IPS DF 6.9 (cell line): ENCODE measurements at regions not wholly inside any gene's neighbourhood (a gene's known extent, or its start where the extent isn't known, plus 50 kb on each side); places are given as distances from the start of the nearest gene placed in this dataset.

Experiments
- DNase-seq: peaks from one replicate; pipeline ENCODE4 v3.0.0-alpha.2; 2013; ENCODE audit warnings: low read depth, low spot score
- H3K27ac ChIP-seq: one replicate; pipeline ENCODE4 v1.5.1; 2013; ENCODE audit warnings: low read length, control low read depth
- H3K27me3 ChIP-seq: 2 replicates; pipeline ENCODE4 v1.6.1; 2013; ENCODE audit warnings: mild to moderate bottlenecking, low read length; ENCODE audit not compliant: control insufficient read depth, insufficient read depth
- H3K36me3 ChIP-seq: 2 replicates; pipeline ENCODE4 v1.6.1; 2013; ENCODE audit warnings: low read length; ENCODE audit not compliant: control insufficient read depth, insufficient read depth
- H3K4me1 ChIP-seq: 2 replicates; pipeline ENCODE4 v1.6.1; 2013; ENCODE audit warnings: low read length; ENCODE audit not compliant: control insufficient read depth, insufficient read depth
- H3K4me3 ChIP-seq: 2 replicates; pipeline ENCODE4 v1.5.1; 2013; ENCODE audit warnings: mild to moderate bottlenecking, low read length
- H3K9me3 ChIP-seq: 2 replicates; pipeline ENCODE4 v1.6.1; 2013; ENCODE audit warnings: low read length, inconsistent platforms; ENCODE audit not compliant: control insufficient read depth, insufficient read depth
- WGBS: extraction: QIAGEN DNeasy Blood & Tissue Kit; methylation state at CpG from one replicate; pipeline ENCODE4 v1.1.7; 2013; ENCODE audit warnings: mixed read lengths, missing lambda C conversion rate; ENCODE audit not compliant: insufficient read length, insufficient coverage; 5-methylcytosine and 5-hydroxymethylcytosine counted together

DNA sequence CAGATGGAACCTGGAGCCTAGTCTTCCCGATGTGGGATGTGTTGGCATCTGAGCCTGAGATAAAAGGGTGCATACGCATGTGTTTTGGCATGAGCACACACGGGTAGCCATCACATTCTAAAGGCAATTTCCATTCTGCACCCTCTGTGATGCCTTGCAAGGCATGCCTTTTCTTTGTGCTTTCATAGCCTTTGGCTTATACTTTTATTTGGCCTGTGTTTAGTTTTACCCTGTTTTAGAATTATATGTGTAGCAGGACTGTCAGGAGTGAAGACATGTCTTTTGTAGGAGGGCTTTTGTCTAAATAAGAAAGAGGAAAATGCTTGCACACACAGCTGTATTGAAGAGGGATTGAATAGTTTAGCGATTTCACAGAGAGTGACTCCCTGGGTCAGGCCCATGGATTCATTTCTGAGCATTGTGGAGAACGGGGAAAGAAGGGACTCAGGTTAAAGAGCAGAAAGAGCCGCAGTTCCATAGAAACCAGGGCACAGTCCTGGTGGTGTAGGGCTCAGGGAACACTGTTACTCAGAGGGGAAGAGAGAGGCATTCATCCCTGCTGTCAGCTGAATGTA lies 530.2 kb downstream of the DHX35 start:
- H3K36me3 ChIP-seq = no peaks in the 10 kb centered on the region
- no CpG with 5 or more reads among the region's 6 CpGs for WGBS
- no peaks in the 10 kb centered on the region for H3K4me1 ChIP-seq
- no peak overlapping the region for H3K4me3 ChIP-seq
- H3K27ac ChIP-seq = no peak overlapping the region
- no peaks in the 10 kb centered on the region for H3K9me3 ChIP-seq
- no peaks in the 10 kb centered on the region; the same call in 1 of the 2 replicates for H3K27me3 ChIP-seq
- no peak for DNase-seq

GRCh38 chr20:39491711-39492110 lies 529.6 kb downstream of the DHX35 start:
- H3K4me3 ChIP-seq = no peak overlapping the region
- H3K27me3 ChIP-seq = no peaks in the 10 kb centered on the region; the same call in 1 of the 2 replicates
- no peaks in the 10 kb centered on the region for H3K36me3 ChIP-seq
- H3K4me1 ChIP-seq = no peaks in the 10 kb centered on the region
- DNase-seq = no peak
- no CpG with 5 or more reads among the region's 1 CpG for WGBS
- no peak overlapping the region for H3K27ac ChIP-seq
- no peaks in the 10 kb centered on the region for H3K9me3 ChIP-seq

- no CpG with 5 or more reads among the region's 2 CpGs for WGBS
- no peaks in the 10 kb centered on the region for H3K4me1 ChIP-seq
- H3K27me3 ChIP-seq = no peaks in the 10 kb centered on the region; the same call in 1 of the 2 replicates
Observed at GRCh38 chr20:39489986-39490560, 527.9 kb downstream of the DHX35 start.

GRCh38 chr20:39480276-39481043 lies 518.3 kb downstream of the DHX35 start:
- no peak for DNase-seq
- WGBS = no CpG with 5 or more reads among the region's 2 CpGs
- H3K4me3 ChIP-seq = no peak overlapping the region

More at GRCh38 chr20:39489986-39490560, 527.9 kb downstream of the DHX35 start:
- Histone ChIP-seq H3K9me3 (no peaks in the 10 kb centered on the region), H3K27ac (no peak overlapping the region), H3K36me3 (no peaks in the 10 kb centered on the region), H3K4me3 (no peak overlapping the region)
- no peak for DNase-seq

GRCh38 chr20:39479196-39479810 lies 517.2 kb downstream of the DHX35 start:
- Histone ChIP-seq H3K4me3 (no peak overlapping the region), H3K9me3 (no peaks in the 10 kb centered on the region), H3K27ac (no peak overlapping the region), H3K4me1 (no peaks in the 10 kb centered on the region), H3K36me3 (no peaks in the 10 kb centered on the region), H3K27me3 (no peaks in the 10 kb centered on the region)
- DNase-seq = no peak
- no CpG with 5 or more reads among the region's 4 CpGs for WGBS

More at GRCh38 chr20:39480276-39481043, 518.3 kb downstream of the DHX35 start:
- Histone ChIP-seq H3K27ac (no peak overlapping the region), H3K4me1 (no peaks in the 10 kb centered on the region), H3K36me3 (no peaks in the 10 kb centered on the region), H3K9me3 (no peaks in the 10 kb centered on the region), H3K27me3 (no peaks in the 10 kb centered on the region)

GRCh38 chr20:39474879-39475278 lies 512.7 kb downstream of the DHX35 start:
- H3K27ac ChIP-seq = no peak overlapping the region
- DNase-seq = no peak
- H3K36me3 ChIP-seq = no peaks in the 10 kb centered on the region
- no peaks in the 10 kb centered on the region for H3K27me3 ChIP-seq
- WGBS = no CpG with 5 or more reads among the region's 2 CpGs
- no peak overlapping the region for H3K4me3 ChIP-seq
- H3K9me3 ChIP-seq = no peaks in the 10 kb centered on the region
- no peaks in the 10 kb centered on the region for H3K4me1 ChIP-seq

DNA sequence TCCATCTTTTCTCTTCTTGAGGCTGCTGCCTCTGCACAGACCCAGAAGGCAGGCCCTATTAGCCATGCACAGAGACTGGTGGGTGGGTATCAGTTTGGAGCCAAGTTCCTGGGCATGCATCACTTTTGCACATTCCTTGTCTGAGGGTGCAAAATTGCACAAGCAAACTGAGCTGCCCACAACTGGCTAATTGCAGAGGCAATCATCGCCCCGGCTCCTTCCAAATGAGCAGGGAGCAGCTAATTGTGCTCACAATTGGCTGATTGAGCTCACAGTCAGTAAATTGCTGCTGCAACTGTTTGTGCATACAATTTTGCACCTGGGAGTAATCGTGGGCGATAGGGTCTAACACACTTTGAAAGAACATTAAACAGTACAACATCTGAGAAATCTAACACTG lies 511.4 kb downstream of the DHX35 start:
- H3K27me3 ChIP-seq = no peaks in the 10 kb centered on the region
- H3K4me3 ChIP-seq = no peak overlapping the region
- no peaks in the 10 kb centered on the region for H3K9me3 ChIP-seq
- DNase-seq = no peak
- H3K27ac ChIP-seq = no peak overlapping the region
- WGBS = no CpG with 5 or more reads among the region's 4 CpGs
- H3K4me1 ChIP-seq = no peaks in the 10 kb centered on the region
- no peaks in the 10 kb centered on the region for H3K36me3 ChIP-seq

DNA sequence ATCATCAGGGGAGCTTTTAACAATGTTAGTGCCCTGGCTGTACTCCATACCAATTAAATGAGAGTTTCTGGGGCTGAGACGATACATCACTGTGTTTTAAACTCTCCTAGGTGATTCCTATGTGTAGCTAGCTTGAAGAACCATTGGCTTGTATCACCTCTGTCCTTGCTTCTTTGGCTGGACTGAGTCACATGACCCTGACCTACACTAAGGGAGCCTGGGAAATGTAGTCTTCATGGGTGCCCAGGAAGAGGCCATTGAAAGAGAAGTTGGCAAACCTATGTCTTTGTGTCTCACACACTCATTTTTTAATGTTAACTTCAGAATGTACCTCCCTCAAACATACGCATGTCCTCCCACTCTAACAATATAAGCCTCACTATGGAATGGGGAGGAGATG lies 506.6 kb downstream of the DHX35 start:
- H3K4me1 ChIP-seq = no peaks in the 10 kb centered on the region
- no peaks in the 10 kb centered on the region for H3K9me3 ChIP-seq
- WGBS = no CpG with 5 or more reads among the region's 2 CpGs
- H3K4me3 ChIP-seq = no peak overlapping the region
- H3K27me3 ChIP-seq = no peaks in the 10 kb centered on the region
- no peaks in the 10 kb centered on the region for H3K36me3 ChIP-seq
- no peak overlapping the region for H3K27ac ChIP-seq
- peak; percentile 5 for DNase-seq

DNA sequence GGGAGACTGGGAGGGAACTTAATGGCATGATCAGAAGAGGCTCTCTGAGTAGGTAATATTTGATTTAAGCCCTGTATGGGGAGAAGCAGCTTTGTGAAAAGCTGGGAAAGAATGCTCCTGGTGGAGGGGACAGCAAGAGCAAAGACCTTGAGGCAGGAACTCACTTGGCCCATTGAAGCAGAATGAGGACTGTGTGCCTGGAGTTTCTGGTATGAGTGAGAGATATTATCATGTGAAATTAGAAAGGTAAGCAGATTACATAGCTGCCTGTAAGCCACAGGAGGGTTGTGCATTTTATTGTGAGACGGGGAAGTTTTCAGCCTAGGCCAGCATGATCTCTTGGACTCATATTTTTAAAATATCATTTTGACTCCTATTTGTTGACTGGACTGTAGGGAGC lies 502.1 kb downstream of the DHX35 start:
- no peaks in the 10 kb centered on the region for H3K9me3 ChIP-seq

DNA sequence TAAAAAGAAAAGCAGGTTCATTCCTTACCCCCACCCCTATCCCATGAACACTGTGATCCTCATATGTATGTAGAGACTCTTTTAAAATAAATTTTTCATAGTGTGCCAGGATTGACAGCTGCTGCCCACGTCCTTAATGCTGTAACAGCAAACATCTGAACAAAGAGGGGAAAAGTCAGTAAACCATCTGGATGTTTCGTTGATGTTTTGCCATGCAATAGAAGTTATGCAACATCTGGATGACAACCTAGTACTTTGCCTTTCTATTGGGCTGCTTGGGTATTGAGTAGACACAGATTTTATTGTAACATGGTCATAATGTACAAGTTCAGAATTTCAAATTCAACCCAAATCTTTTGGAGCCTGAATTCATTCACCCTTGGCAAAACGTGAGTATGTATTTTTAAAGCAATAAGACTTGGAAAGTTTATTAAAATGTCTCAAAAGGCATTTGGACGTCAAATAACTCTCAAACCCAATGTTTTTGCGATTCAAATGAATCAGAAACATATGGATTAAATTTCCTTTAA lies 500.3 kb downstream of the DHX35 start:
- Histone ChIP-seq H3K27me3 (no peaks in the 10 kb centered on the region), H3K4me1 (no peaks in the 10 kb centered on the region), H3K4me3 (no peak overlapping the region), H3K9me3 (no peaks in the 10 kb centered on the region), H3K27ac (no peak overlapping the region), H3K36me3 (no peaks in the 10 kb centered on the region)
- DNase-seq = no peak
- no CpG with 5 or more reads among the region's 5 CpGs for WGBS

More for the DNA sequence above, 502.1 kb downstream of the DHX35 start:
- no peak for DNase-seq
- Histone ChIP-seq H3K27ac (no peak overlapping the region), H3K4me3 (no peak overlapping the region), H3K27me3 (no peaks in the 10 kb centered on the region), H3K4me1 (no peaks in the 10 kb centered on the region), H3K36me3 (no peaks in the 10 kb centered on the region)
- no CpG with 5 or more reads among the region's 1 CpG for WGBS
